GM21717 (cell line): ENCODE measurements at regions not wholly inside any gene's neighbourhood (a gene's known extent, or its start where the extent isn't known, plus 50 kb on each side); places are given as distances from the start of the nearest gene placed in this dataset.

Source experiments
- ATAC-seq: cut with Tn5 transposase; IDR thresholded peaks from one replicate; pipeline ENCODE4 v1.9.1; 2021; ENCODE audit warnings: mild to moderate bottlenecking, moderate library complexity; ENCODE audit not compliant: unreplicated experiment

GRCh38 chr3:18740631-18741583 lies 315.8 kb upstream of the SATB1 start:
- ATAC-seq = peak; percentile 86

GRCh38 chr3:18739099-18739433 lies 313.9 kb upstream of the SATB1 start:
- ATAC-seq = peak; percentile 54

GRCh38 chr3:18738393-18739098 lies 313.4 kb upstream of the SATB1 start:
- ATAC-seq = no peak

- ATAC-seq = no peak
Measured at GRCh38 chr3:18735005-18735404, 309.9 kb upstream of the SATB1 start.

GRCh38 chr3:18734309-18734708 lies 309.2 kb upstream of the SATB1 start:
- no peak for ATAC-seq

GRCh38 chr3:18732474-18732873 lies 307.3 kb upstream of the SATB1 start:
- ATAC-seq = no peak

GRCh38 chr3:18730491-18730890 lies 305.4 kb upstream of the SATB1 start:
- no peak for ATAC-seq

- ATAC-seq = no peak
Measured at GRCh38 chr3:18729671-18730070, 304.5 kb upstream of the SATB1 start.

GRCh38 chr3:18725668-18726407 lies 300.7 kb upstream of the SATB1 start:
- no peak for ATAC-seq

- no peak for ATAC-seq
Measured at GRCh38 chr3:18724456-18724855, 299.3 kb upstream of the SATB1 start.

- peak; percentile 72 for ATAC-seq
Measured at GRCh38 chr3:18723206-18723810, 298.2 kb upstream of the SATB1 start.

- ATAC-seq = no peak
Measured at GRCh38 chr3:18720543-18720942, 295.4 kb upstream of the SATB1 start.

- no peak for ATAC-seq
Measured at GRCh38 chr3:18717598-18717997, 292.5 kb upstream of the SATB1 start.

- ATAC-seq = no peak
Measured at GRCh38 chr3:18716821-18717220, 291.7 kb upstream of the SATB1 start.

- no peak for ATAC-seq
Measured at GRCh38 chr3:18716101-18716500, 291.0 kb upstream of the SATB1 start.

- ATAC-seq = no peak
Measured at GRCh38 chr3:18715208-18715607, 290.1 kb upstream of the SATB1 start.

- ATAC-seq = no peak
Measured at GRCh38 chr3:18713577-18713951, 288.4 kb upstream of the SATB1 start.

- ATAC-seq = no peak
Measured at GRCh38 chr3:18712713-18713576, 287.8 kb upstream of the SATB1 start.

- no peak for ATAC-seq
Measured at GRCh38 chr3:18704326-18704725, 279.2 kb upstream of the SATB1 start.

GRCh38 chr3:18703798-18704197 lies 278.7 kb upstream of the SATB1 start:
- ATAC-seq = no peak
